BE2C (cell line): ENCODE measurements at regions not wholly inside any gene's neighbourhood (a gene's known extent, or its start where the extent isn't known, plus 50 kb on each side); places are given as distances from the start of the nearest gene placed in this dataset.
"Not testable (repeated sequence)": the region's sequence is repeated elsewhere in the genome, so short reads cannot be mapped to it uniquely, and the experiment has no call there.

Source experiments
- DNase-seq: peaks from one replicate; pipeline ENCODE4 v3.0.0-alpha.2; 2020
- H3K27me3 ChIP-seq: fragments of 250-450 bp; sonication (Bioruptor Pico); 2 replicates; pipeline ENCODE4 v1.5.1; 2020; ENCODE audit warnings: mild to moderate bottlenecking
- H3K36me3 ChIP-seq: fragments of 250-450 bp; sonication (Bioruptor Pico); 2 replicates; pipeline ENCODE4 v1.5.1; 2020; ENCODE audit warnings: mild to moderate bottlenecking
- H3K4me1 ChIP-seq: fragments of 250-450 bp; sonication (Bioruptor Pico); 2 replicates; pipeline ENCODE4 v1.5.1; 2020
- H3K4me3 ChIP-seq: 2 replicates; pipeline ENCODE4 v1.5.1; 2011; ENCODE audit warnings: low read depth, low read length
- H3K9me3 ChIP-seq: fragments of 250-450 bp; sonication (Bioruptor Pico); 2 replicates; pipeline ENCODE4 v1.5.1; 2020
- TF ChIP-seq, protein P1 (sequence below): IDR thresholded peaks from 2 replicates; pipeline ENCODE4 v1.5.1; 2012; ENCODE audit warnings: mild to moderate bottlenecking, low read depth, low read length

GRCh38 chr4:11070813-11071212 lies 357.9 kb downstream of the HS3ST1 start:
- H3K36me3 ChIP-seq = no peaks in the 10 kb centered on the region
- no peaks in the 10 kb centered on the region for H3K27me3 ChIP-seq
- no peaks in the 10 kb centered on the region for H3K9me3 ChIP-seq
- TF ChIP-seq, protein P1, sequence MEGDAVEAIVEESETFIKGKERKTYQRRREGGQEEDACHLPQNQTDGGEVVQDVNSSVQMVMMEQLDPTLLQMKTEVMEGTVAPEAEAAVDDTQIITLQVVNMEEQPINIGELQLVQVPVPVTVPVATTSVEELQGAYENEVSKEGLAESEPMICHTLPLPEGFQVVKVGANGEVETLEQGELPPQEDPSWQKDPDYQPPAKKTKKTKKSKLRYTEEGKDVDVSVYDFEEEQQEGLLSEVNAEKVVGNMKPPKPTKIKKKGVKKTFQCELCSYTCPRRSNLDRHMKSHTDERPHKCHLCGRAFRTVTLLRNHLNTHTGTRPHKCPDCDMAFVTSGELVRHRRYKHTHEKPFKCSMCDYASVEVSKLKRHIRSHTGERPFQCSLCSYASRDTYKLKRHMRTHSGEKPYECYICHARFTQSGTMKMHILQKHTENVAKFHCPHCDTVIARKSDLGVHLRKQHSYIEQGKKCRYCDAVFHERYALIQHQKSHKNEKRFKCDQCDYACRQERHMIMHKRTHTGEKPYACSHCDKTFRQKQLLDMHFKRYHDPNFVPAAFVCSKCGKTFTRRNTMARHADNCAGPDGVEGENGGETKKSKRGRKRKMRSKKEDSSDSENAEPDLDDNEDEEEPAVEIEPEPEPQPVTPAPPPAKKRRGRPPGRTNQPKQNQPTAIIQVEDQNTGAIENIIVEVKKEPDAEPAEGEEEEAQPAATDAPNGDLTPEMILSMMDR = no peak
- no peaks in the 10 kb centered on the region for H3K4me1 ChIP-seq
- H3K4me3 ChIP-seq = no peak overlapping the region
- DNase-seq = no peak

- H3K4me3 ChIP-seq = no peak overlapping the region
- H3K4me1 ChIP-seq = no peaks in the 10 kb centered on the region
- no peaks in the 10 kb centered on the region for H3K9me3 ChIP-seq
- TF ChIP-seq, protein P1 = no peak
- no peaks in the 10 kb centered on the region for H3K27me3 ChIP-seq
- no peak for DNase-seq
- no peaks in the 10 kb centered on the region for H3K36me3 ChIP-seq
Observed at GRCh38 chr4:11069581-11070211, 359.0 kb downstream of the HS3ST1 start.

- TF ChIP-seq, protein P1 = no peak
- Histone ChIP-seq H3K9me3 (no peaks in the 10 kb centered on the region), H3K4me1 (no peaks in the 10 kb centered on the region), H3K36me3 (no peaks in the 10 kb centered on the region), H3K27me3 (no peaks in the 10 kb centered on the region), H3K4me3 (no peak overlapping the region)
- DNase-seq = no peak
Observed at GRCh38 chr4:11069083-11069482, 359.6 kb downstream of the HS3ST1 start.

DNA sequence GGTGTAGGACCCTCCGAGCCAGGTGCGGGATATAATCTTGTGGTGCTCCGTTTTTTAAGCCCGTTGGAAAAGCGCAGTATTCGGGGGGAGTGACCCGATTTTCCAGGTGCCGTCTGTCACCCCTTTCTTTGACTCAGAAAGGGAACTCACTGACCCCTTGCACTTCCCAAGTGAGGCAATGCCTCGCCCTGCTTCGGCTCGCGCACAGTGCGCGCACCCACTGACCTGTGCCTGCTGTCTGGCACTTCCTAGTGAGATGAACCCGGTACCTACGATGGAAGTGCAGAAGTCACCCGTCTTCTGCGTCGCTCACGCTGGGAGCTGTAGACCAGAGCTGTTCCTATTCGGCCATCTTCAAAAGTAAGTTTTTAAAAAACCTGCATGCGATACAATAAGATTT lies 362.1 kb downstream of the HS3ST1 start:
- DNase-seq, H3K9me3 ChIP-seq, H3K4me1 ChIP-seq, H3K27me3 ChIP-seq, H3K36me3 ChIP-seq, H3K4me3 ChIP-seq: not testable (repeated sequence)

GRCh38 chr4:11060637-11061036 lies 368.1 kb downstream of the HS3ST1 start:
- not testable (repeated sequence) for H3K4me1 ChIP-seq, DNase-seq

GRCh38 chr4:11054937-11055336 lies 370.4 kb upstream of the CLNK start:
- not testable (repeated sequence) for H3K4me1 ChIP-seq, DNase-seq, H3K27me3 ChIP-seq, H3K4me3 ChIP-seq, H3K36me3 ChIP-seq, H3K9me3 ChIP-seq

More at GRCh38 chr4:11060637-11061036, 368.1 kb downstream of the HS3ST1 start:
- not testable (repeated sequence) for H3K36me3 ChIP-seq, H3K27me3 ChIP-seq, H3K4me3 ChIP-seq, H3K9me3 ChIP-seq

DNA sequence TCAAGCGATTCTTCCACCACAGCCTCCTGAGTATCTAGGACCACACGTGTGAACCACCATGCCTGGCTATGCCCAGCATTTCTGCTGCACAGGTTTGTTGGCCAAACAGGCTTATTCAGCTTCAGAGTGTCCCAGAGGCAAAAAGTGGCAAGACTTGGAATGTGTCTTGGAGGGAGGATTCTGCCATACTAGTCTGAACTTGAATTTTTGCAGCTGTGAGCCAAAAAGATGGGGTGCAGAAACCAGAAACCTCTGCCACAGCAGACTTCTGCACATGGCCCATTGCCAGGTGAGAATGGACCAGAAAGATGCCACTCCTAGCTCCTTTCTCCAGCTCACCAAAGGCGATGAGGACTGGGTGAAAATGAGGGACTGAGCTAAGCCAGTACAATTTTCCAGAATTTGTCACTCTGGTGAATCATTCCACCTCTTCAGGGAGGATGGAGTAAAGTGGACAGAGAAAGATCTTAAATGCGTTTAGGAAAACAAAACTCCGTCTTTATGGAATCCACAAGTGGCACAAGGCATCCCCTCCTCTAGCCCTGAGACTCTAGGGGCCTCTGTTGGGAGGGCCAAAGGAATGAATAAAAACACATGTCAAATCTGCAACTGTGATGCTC lies 369.1 kb upstream of the CLNK start:
- no peak for DNase-seq
- H3K4me1 ChIP-seq = no peaks in the 10 kb centered on the region
- no peaks in the 10 kb centered on the region; the same call in none of the 2 replicates for H3K9me3 ChIP-seq
- TF ChIP-seq, protein P1 = no peak
- no peak overlapping the region for H3K4me3 ChIP-seq
- H3K36me3 ChIP-seq = no peaks in the 10 kb centered on the region
- no peaks in the 10 kb centered on the region for H3K27me3 ChIP-seq
